SK-N-MC (cell line): ENCODE measurements at regions not wholly inside any gene's neighbourhood (a gene's known extent, or its start where the extent isn't known, plus 50 kb on each side); places are given as distances from the start of the nearest gene placed in this dataset.

ENCODE experiments used
- DNase-seq: peaks from one replicate; pipeline ENCODE4 v3.0.0-alpha.2; 2011; ENCODE audit warnings: low read depth, low spot score
- H3K27ac ChIP-seq: fragments of 200-600 bp; sonication (generic); 2 replicates; pipeline ENCODE4 v1.5.1; 2016; ENCODE audit warnings: mixed run types
- H3K36me3 ChIP-seq: fragments of 200-600 bp; sonication (generic); 2 replicates; pipeline ENCODE4 v1.6.1; 2017; ENCODE audit warnings: antibody characterized with exemption, low read length, mixed read lengths; ENCODE audit not compliant: insufficient read depth
- H3K4me3 ChIP-seq: fragments of 200-600 bp; sonication (generic); 2 replicates; pipeline ENCODE4 v1.5.1; 2016
- H3K9ac ChIP-seq: fragments of 200-600 bp; sonication (generic); 2 replicates; pipeline ENCODE4 v1.8.0; 2017; ENCODE audit warnings: mixed run types, mixed read lengths; ENCODE audit not compliant: insufficient read length
- H3K9me3 ChIP-seq: fragments of 200-600 bp; sonication (generic); 2 replicates; pipeline ENCODE4 v1.6.1; 2017; ENCODE audit warnings: low read depth, mild to moderate bottlenecking, antibody characterized with exemption, low read length, moderate library complexity, mixed read lengths
- EZH2 ChIP-seq: fragments of 200-600 bp; sonication (generic); IDR thresholded peaks from one replicate; pipeline ENCODE4 v1.6.1; 2017; ENCODE audit warnings: antibody characterized with exemption
- FOXP2 ChIP-seq: optimal IDR thresholded peaks from 2 replicates; pipeline ENCODE3; 2011; ENCODE audit warnings: mild to moderate bottlenecking, moderate library complexity; ENCODE audit not compliant: insufficient read depth; ENCODE audit errors: extremely low read length, control extremely low read depth
- POLR2AphosphoS5 ChIP-seq: IDR thresholded peaks from 2 replicates; pipeline ENCODE4 v1.6.1; 2012; ENCODE audit warnings: mild to moderate bottlenecking, low read depth, low read length, borderline replicate concordance

GRCh38 chr11:113634940-113635575 lies 71.0 kb downstream of the TMPRSS5 start:
- Histone ChIP-seq H3K36me3 (no peaks in the 10 kb centered on the region), H3K9me3 (no peaks in the 10 kb centered on the region), H3K9ac (no peak overlapping the region), H3K27ac (no peak overlapping the region), H3K4me3 (no peak overlapping the region)
- TF ChIP-seq FOXP2 (no peak), POLR2AphosphoS5 (no peak), EZH2 (no peak)
- DNase-seq, result no peak

DNA sequence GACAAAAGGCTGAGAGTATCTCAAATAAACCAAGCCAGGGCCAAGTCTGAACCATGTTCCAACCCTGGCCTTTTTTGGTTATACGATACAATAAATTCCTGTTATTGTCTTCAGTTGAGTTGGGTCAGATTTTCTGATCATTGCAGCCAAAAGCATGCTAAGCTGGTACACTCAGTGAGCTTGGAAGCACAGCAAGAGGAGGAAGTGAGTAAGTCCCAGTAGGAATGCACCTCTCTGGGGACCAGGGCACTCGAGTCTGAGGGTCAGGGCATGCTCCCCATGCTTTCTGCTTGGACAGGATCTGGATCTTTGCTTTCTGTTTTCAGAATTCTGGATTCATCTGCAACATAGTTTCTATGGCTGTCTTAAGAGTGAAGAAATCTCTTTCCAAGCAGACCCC lies 73.1 kb downstream of the TMPRSS5 start:
- no peak overlapping the region for H3K9ac ChIP-seq
- no peak for DNase-seq
- H3K4me3 ChIP-seq, result no peak overlapping the region
- H3K36me3 ChIP-seq, result no peaks in the 10 kb centered on the region
- H3K27ac ChIP-seq, result no peak overlapping the region
- TF ChIP-seq FOXP2 (no peak), EZH2 (no peak), POLR2AphosphoS5 (no peak)
- H3K9me3 ChIP-seq, result no peaks in the 10 kb centered on the region

DNA sequence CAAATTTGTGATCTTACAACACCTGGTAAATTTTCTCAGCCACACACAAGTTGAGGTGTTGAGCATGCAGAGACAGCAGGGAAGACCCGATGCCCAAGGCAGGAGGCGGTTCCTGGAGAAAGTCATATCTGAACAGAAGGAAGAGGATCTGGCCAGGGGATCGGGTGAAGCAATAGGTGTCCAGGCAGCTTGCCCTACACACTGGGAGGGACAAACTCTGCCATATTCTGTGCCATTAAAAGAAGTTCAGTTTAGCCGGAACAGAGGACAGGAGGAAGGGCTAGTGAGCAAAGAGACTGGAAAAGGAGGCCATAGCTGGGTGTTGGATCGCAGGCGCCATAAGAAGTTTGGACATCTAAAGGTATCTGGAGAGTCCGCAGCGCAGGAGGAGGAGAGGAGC lies 76.5 kb downstream of the TMPRSS5 start:
- DNase-seq, result no peak
- TF ChIP-seq FOXP2, result no peak
- no peak for TF ChIP-seq POLR2AphosphoS5
- no peak for TF ChIP-seq EZH2
- no peaks in the 10 kb centered on the region for H3K36me3 ChIP-seq
- H3K4me3 ChIP-seq, result no peak overlapping the region
- no peaks in the 10 kb centered on the region for H3K9me3 ChIP-seq
- no peak overlapping the region for H3K27ac ChIP-seq
- no peak overlapping the region for H3K9ac ChIP-seq

GRCh38 chr11:113628912-113629311 lies 77.2 kb downstream of the TMPRSS5 start:
- H3K9me3 ChIP-seq, result no peaks in the 10 kb centered on the region
- no peak for DNase-seq
- H3K9ac ChIP-seq, result no peak overlapping the region
- peak overlapping the region; percentile 92; the same call in 1 of the 2 replicates for H3K27ac ChIP-seq
- TF ChIP-seq EZH2, result no peak
- TF ChIP-seq POLR2AphosphoS5, result no peak
- no peak for TF ChIP-seq FOXP2
- H3K36me3 ChIP-seq, result no peaks in the 10 kb centered on the region
- H3K4me3 ChIP-seq, result no peak overlapping the region

- DNase-seq, result no peak
- H3K4me3 ChIP-seq, result no peak overlapping the region
- no peaks in the 10 kb centered on the region for H3K9me3 ChIP-seq
- TF ChIP-seq FOXP2, result no peak
- TF ChIP-seq POLR2AphosphoS5, result no peak
- TF ChIP-seq EZH2, result no peak
- no peaks in the 10 kb centered on the region for H3K36me3 ChIP-seq
- H3K27ac ChIP-seq, result peak overlapping the region; percentile 92
- H3K9ac ChIP-seq, result no peak overlapping the region
Observed at GRCh38 chr11:113627946-113628345, 78.2 kb downstream of the TMPRSS5 start.

DNA sequence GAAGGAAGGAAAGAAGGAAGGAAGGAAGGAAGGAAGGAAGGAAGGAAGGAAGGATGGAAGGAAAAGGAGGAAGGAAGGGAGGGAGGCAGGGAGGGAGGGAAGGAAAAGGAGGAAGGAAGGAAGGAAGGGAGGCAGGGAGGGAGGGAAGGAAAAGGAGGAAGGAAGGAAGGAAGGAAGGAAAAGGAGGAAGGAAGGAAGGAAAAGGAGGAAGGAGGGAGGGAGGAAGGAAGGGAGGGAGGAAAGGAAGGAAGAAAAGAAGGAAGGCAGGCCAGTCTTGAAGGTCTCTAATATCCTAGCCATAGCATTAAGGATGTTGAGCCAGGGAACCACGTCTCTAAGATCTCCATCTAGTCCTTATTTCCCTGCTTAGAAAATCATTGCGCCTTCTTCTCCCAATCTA lies 78.8 kb downstream of the TMPRSS5 start:
- TF ChIP-seq POLR2AphosphoS5 (no peak), EZH2 (no peak)
- Histone ChIP-seq H3K4me3 (no peak overlapping the region), H3K36me3 (no peaks in the 10 kb centered on the region), H3K27ac (peak overlapping the region; percentile 92), H3K9me3 (no peaks in the 10 kb centered on the region), H3K9ac (no peak overlapping the region)
- no peak for DNase-seq

DNA sequence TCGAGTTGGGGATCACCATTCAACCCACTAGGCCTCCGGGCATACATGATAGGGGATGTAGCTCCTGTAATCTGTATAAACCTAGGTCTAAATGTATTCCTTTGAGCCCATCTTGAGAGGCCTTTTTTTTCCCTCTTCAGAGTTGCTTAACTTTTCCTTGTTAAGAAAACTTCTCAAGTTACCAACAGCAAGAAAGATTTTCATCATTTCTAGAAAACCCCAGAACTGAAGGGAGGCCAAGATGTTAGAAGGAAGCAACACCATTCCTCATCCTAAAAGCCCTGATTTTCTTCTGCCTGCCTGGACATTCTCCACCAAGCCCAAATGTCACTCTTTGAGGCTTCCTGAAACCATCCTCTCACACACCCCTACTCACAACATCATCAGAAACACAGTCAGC lies 79.4 kb downstream of the TMPRSS5 start:
- H3K36me3 ChIP-seq, result no peaks in the 10 kb centered on the region
- H3K9me3 ChIP-seq, result no peaks in the 10 kb centered on the region
- no peak overlapping the region for H3K4me3 ChIP-seq
- no peak for DNase-seq
- no peak for TF ChIP-seq POLR2AphosphoS5
- TF ChIP-seq EZH2, result no peak
- no peak for TF ChIP-seq FOXP2
- H3K9ac ChIP-seq, result no peak overlapping the region
- H3K27ac ChIP-seq, result peak overlapping the region; percentile 90

DNA sequence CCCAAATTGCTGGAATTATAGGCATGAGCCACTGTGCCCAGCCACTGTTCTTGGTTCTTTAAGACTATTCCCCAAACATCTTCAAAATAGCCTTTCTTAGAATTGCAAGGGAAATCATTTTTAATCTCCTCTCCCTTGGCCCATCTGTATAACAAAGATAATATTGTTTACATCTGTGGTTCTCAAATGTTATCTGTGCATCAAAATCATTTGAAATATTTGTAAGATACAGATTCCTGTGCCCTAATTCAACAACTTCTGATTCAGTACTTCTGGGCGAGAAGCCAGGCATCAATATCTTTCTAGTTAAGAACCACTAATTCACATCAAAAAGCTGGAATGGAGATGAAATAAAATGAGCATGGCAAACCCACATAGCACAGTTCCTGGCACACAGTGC lies 83.0 kb downstream of the TMPRSS5 start:
- TF ChIP-seq POLR2AphosphoS5, result no peak
- no peak for TF ChIP-seq FOXP2
- no peak for TF ChIP-seq EZH2
- no peaks in the 10 kb centered on the region for H3K36me3 ChIP-seq

GRCh38 chr11:113618360-113618759 lies 87.7 kb downstream of the TMPRSS5 start:
- Histone ChIP-seq H3K9ac (no peak overlapping the region), H3K9me3 (no peaks in the 10 kb centered on the region), H3K36me3 (no peaks in the 10 kb centered on the region), H3K27ac (no peak overlapping the region), H3K4me3 (no peak overlapping the region)
- TF ChIP-seq EZH2 (no peak), FOXP2 (no peak), POLR2AphosphoS5 (no peak)
- no peak for DNase-seq

More for the DNA sequence above, 83.0 kb downstream of the TMPRSS5 start:
- Histone ChIP-seq H3K9me3 (no peaks in the 10 kb centered on the region), H3K27ac (no peak overlapping the region), H3K9ac (no peak overlapping the region), H3K4me3 (no peak overlapping the region)
- no peak for DNase-seq

DNA sequence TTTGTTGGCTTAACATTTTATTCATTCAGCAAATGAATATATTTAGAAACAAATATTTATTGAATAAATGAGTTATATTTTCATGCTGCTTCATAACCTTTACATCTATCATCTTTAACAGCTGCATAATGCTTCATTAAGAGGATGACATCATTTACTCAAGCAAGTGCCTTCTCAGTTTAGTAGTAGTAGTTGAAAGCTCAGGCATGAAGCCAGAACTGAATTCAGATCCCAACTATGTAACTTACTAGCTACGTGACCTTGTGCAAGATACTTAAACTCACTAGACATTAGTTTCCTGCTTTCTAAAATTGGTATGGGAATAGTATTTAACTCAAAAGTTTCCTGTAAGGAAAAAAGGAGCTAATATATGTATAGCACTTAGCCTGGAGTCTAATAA lies 90.3 kb downstream of the TMPRSS5 start:
- Histone ChIP-seq H3K9me3 (no peaks in the 10 kb centered on the region), H3K27ac (no peak overlapping the region), H3K9ac (no peak overlapping the region), H3K36me3 (no peaks in the 10 kb centered on the region), H3K4me3 (no peak overlapping the region)
- DNase-seq, result no peak
- TF ChIP-seq FOXP2 (no peak), EZH2 (no peak), POLR2AphosphoS5 (no peak)
